NCI-H460 (cell line): ENCODE measurements at regions not wholly inside any gene's neighbourhood (a gene's known extent, or its start where the extent isn't known, plus 50 kb on each side); places are given as distances from the start of the nearest gene placed in this dataset.

Source experiments
- DNase-seq: peaks from one replicate; pipeline ENCODE4 v3.0.0-alpha.2; 2016; ENCODE audit warnings: low read depth; ENCODE audit errors: extremely low read depth

DNA sequence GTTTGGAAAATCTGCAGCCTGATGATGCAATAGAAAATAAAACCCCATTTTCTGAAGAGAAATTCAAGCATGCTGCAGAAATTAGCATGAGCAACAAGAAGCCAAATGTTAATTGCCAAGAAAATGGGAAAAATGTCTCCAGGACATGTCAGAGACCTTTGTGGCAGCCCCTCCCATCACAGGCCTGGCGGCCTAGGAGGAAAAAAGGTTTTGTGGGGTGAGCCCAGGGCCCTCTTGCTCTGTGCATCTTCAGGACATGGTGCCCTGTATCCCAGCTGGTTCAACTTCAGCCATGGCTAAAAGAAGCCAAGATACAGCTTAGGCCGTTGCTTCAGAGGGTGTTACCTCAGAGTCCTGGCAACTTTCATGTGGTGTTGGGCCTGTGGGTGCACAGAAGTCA, 775.5 kb upstream of the SEL1L start:
- DNase-seq, result no peak

DNA sequence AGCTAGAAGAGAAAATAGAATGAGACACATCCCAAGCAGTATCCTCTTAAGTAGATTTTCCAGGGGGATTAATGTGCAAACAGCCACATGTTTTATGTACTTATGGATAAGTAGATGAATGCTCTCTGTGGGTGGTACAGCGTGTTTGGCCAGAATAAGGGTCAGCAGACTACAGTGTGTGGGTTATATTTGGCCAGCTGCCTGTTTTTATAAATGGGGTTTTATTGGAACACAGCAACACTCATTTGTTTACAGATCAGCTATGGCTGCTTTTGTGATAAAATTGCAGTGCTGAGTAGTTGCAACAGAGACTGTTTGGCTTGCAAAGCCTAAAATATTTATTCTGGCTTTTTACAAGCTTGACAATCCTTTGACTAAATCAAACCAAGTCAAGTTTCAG, 780.2 kb upstream of the SEL1L start:
- DNase-seq, result no peak

DNA sequence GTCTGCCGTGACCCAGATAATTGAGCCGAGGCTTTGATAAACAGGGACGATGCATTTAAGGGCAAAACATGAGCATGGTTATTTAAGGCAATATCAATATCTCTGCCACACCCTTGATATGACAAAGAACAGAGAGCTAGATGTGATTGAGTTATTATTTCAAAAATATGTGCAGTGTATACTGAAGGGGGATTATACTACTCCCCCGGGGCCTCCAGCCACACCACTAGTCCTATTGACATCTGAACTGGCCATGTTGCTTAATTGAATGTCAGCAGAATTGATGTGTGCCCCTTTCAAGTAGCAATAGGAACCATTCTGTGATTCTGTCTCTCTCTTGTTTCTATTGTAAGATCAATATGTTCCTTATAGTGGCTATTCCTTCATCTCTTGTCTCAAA, 794.8 kb upstream of the SEL1L start:
- no peak for DNase-seq

DNA sequence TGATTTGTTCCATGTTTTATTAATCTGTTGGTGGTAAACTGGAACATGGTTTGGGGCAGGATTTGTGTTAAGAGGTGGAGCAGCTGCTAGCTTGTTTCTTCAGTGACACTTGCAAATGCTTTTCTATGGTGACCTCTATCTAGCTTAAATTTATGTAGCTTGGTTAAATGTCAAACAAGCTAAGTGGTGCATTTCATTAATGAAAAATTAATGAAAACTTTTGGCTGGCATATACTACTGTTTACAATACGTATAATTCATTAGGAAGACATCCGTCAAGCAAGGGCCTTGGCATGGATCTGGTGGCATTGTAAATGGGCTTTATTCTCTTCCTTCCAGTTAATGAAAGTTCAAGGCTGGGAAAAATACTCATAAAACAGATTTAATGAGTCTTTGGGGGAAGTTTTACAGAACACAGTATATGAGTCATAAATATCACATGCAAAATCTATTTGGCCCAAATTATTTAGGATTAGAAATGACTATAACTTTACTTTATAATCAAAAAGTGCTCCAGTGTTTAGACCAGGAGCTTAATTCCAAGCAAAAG, 807.7 kb upstream of the SEL1L start:
- DNase-seq, result no peak

DNA sequence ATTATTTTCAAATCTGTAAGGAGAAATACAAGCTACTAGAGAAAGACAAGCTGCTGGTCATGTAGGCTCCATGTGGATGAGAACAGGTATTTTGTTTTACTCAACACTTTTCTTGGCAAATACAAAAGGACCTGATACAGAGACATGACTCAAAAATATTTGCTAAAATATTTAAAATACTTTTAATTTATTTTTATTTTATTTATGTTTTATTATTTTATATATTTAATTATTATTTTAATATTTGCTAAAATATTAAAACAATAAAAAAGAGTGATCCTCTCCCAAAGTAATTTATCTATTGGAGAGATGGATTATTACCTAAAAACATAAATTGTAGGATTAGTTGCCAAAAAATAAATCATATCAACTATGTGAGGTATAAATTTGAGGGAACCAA, 808.9 kb upstream of the SEL1L start:
- DNase-seq, result no peak

DNA sequence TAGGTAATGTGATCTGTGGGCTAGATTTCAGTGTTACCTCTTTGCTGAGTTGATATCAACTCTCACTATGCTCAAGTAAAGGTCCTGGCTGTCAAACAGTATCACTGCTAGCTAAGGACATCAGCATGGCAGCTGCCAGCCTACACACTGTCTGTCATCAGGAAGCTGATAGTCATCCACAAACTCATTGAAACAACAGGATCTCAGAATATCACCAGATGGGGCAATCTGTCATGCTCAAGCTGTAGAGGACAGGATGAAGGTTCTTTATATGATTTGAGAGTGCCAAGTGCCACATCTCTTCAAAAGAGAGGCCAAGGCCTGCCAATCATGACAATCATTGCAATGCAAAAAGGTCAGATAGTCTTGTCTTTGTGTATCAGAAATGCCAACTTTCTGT, 811.5 kb upstream of the SEL1L start:
- no peak for DNase-seq

DNA sequence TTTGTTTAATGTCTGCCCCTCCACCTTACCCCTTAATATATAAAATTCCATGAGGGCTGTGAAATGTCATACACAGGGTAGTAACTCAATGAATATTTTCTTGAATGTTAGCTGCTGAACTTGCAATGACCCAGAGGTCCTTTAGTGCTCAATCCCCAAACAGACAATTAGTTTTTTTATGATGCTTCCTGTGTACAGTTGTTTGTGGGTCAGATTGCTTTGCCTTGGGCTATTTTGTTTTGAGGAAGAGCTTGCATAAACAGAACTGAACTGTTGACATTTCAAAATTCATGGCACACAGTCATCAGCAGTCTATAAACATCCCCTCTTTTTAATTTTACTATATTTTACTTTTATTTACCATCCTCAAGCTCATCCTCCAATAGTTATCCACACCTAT, 820.5 kb upstream of the SEL1L start:
- DNase-seq, result no peak

DNA sequence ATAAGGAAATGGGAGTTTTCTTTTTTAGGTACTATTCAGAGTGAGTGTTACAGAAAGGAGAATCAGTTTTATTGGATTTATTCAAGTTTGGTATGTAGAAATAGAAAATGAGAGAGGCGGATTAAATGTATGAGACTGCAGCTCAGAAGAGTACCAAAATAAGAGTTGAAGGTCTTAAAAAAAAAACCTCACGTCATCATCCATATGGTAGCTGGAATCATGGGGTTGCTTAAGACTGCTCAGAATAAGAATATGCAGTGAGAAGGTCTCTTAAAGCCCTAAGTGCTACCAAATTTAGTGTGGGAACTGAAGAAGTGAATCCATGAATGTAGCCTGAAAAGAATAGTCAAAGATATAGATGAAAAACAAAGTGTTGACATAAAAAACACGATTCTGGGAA, 825.5 kb upstream of the SEL1L start:
- DNase-seq, result no peak

DNA sequence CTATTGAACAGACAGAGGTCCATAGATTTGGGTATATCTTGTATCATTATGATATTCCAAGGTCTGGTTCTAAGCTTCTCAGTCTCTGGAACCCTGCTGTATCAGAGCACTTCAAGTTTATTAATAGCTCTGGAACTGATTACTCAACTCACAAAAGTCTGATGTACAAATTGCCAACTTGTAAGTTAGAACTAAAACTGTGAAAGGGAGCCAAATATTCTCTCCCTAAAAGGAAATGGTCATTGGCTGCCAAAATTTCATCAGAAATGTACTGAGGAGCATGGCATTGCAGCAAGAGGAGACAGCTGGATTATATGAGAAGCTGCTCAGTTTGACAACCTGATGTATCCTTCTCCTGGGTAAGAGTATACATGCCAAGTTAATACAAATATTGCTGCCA, 828.8 kb upstream of the SEL1L start:
- DNase-seq, result no peak

DNA sequence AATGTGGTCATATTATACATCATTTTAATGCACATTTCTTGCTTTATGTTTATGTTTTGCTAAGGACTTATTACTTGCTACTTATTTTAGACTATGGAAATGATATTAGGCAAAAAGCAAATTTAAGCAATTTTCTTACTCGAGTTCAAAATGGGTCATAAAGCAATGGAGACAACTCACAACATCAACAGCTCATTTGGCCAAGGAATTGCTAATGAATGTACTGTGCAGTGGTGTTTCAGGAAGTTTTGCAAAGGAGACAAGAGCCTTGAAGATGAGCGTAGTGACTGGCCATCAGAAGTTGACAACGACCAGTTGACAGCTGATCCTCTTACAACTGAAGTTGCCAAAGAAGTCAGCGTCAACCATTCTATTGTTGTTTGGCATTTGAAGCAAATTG, 831.8 kb upstream of the SEL1L start:
- DNase-seq, result no peak

DNA sequence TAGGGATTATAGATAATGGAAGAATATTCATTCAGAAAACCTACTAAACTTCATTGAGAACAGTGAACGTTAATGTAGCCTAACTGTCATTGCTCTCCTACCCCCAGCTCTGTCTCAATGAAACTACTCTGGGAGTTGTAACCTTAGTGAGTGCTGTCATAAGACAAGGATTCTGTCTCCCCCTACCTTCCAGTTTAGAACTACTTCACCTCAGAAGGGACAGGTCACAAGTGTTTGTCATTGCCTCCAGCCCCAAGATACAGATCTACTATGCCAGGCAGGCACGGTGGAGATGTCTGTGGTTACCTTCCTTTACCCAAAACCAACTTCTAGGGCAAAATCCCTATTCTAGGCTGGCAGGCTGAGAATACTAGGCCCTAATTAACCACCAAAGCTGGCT, 833.1 kb upstream of the SEL1L start:
- no peak for DNase-seq

DNA sequence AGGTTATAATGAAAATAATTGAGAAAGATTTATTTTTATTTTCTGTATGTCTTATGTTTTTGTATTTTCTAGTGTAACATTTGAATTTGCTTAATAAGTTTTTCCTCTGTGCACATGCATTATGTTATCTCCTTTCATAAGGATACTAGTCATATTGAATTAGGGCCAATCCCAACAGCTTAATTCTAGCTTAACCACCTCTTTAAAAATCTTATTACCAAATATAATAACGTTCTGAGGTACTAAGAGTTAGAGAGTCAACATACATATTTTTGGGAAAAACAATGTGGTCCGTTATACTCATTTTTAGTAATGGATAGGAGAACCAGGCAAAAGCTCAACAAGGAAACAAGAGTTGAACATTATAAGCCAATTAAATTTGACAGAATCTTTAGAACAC, 845.6 kb upstream of the SEL1L start:
- no peak for DNase-seq

DNA sequence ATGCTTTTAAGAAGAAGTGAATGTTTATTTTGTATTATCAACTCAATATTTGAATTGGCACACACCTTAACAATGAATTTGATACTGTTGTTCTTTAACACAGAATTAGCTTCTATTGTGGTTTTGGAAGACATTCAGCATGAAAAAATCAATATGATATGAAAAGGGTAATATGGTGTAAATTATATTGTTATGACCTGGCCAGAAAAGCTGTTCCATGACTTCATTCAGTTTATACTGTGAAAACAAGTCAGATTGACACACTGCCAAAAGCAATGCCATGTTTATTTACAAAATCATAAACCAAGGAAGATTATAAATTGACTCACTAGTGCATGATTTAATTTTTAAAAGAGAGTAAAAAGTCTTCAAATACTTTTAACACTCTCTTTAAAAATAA, 851.4 kb upstream of the SEL1L start:
- no peak for DNase-seq

DNA sequence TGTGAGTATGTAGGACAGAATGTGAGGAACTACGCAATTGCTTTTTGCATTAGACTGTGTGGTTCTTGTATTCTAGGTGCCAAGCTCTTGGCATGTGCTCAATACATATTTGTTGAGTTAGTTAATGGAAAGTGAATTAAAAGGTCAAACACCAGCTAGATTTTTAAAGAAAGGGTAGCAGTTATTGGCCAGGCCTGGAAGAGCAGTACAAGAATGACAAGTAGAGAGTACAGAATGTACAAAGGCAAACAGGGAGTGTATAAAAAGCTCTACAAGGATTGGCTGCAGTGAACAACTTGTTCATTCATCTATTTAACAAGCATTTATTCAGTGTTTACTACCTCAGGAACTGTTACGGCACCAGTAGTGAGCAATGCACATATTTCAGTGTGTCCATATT, 854.0 kb upstream of the SEL1L start:
- DNase-seq, result no peak

DNA sequence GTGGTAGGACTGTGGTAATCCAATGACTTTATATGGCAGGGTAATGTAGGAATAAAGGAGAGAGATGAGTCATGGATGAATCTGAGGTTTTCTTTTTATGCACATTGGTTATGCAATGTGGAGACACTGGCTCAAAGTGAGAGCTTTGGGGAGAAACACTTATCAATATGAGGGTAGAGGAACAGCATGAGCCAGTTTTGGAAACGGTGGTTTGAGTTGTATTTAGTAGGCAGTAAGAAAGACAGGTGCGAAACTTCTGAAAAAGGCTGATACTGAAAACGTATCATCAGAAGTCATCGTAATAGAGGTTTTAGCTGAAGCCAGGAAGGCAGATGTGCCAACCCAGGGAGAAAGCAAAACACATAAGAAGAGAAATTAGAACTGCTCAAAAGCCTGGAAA, 854.8 kb upstream of the SEL1L start:
- DNase-seq, result no peak

DNA sequence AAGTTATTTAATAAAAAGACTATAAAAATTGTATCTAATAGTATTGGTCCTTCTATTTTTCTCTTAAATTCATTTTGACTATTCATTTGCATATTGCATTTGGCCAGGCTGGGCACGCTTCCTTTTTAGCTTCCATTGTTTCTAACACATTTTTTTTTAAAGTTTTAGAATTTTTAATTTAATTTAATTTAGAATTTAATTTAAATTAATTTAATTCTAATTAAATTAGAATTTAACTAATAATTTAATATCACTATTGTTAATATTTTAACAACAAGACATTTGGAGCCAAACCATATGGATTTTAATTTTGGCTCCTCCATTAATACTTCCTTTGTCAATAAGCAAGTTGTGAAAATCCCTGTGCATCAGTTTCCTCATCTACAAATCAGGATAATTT, 856.9 kb upstream of the SEL1L start:
- DNase-seq, result no peak

DNA sequence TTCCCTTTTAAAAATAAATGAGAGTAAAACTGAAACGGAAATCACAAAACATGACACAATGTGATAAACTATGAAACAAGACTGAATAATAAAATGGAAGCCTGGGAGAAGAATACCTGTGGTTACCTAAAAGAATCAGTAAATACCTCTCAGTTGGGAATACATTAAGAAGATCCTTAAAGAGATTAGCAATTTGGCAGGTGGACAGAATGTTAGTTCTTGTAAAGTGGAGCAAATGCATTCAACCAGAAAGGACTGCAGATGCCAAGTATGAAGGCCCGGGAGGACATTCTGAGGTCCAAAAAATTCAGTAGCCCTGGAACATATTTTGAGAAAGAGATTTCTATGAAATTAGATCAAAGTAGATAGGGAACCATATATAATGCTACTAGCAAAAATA, 861.3 kb upstream of the SEL1L start:
- no peak for DNase-seq

DNA sequence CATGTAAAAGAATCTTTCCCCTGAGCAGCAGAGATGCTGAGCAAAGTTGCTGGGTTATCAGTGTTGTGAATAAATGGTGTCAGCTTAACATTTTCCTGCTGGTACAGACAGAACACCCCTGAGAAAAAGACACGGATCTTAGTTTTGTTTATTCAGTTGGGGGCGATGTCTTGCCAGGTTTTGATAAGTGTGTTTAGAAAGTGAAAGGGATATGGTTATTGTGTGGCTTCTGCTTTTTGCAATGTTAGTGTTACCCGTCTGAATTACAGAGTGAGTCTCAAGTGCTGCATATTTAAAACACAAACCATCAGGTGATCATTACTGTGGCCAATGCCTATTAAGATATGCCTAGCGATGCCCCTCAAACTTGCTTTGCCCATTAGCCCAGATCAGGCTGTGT, 864.6 kb upstream of the SEL1L start:
- DNase-seq, result no peak

DNA sequence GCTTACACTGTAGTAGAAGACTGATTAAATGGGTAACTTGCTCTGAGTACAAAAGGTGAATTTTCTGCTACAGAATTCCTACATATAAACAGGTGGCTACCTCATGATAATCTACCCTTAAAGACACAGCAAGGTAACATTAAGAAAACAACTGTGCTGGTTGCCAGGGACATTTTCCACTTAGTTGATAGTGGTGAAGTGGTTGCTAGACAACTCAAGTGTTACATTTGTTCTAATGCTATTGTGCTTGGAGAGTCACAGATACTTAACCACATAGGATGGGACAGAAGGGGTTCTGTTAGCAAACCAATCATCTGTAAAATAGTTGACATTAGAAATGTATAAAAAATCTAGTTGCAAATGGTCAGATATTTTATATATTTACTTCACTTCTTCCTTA, 870.3 kb upstream of the SEL1L start:
- DNase-seq, result no peak

DNA sequence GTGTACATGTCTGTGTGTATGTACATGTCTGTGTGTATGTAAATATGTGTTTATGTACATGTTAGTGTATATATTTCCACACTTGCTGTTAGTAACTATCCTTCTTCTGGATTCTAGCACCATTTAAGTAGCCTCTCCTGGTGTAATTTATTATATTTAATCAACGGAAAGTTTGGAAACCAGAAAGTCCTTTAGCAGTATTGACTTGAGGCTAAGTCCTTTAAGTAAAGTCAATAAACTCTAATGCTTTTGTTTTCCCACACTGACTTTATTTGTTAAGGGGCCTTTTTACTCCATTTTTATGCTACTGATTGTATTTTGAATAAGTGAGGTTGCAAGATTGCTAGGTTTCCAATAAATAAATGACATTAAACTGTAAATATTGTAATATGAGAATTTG, 876.4 kb upstream of the SEL1L start:
- no peak for DNase-seq

DNA sequence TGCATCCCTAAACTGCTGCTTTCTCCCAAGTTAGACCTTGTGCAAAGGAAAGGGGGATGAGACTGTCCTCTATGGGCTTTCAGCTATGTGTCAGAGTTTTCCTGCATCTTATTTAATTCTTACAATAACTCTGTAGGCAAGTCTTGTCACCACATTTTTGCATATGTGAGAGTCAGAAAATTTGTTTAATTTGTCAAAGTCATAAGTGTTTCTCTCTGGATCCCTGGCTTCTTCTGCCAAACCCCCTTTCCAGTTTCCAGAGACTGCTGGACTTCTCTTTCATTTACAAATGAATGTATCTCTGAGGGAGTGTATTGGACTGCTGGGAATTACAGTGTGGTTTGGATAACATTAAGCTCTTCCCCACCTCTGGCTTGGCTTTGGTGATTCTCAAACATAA, 877.6 kb upstream of the SEL1L start:
- no peak for DNase-seq

DNA sequence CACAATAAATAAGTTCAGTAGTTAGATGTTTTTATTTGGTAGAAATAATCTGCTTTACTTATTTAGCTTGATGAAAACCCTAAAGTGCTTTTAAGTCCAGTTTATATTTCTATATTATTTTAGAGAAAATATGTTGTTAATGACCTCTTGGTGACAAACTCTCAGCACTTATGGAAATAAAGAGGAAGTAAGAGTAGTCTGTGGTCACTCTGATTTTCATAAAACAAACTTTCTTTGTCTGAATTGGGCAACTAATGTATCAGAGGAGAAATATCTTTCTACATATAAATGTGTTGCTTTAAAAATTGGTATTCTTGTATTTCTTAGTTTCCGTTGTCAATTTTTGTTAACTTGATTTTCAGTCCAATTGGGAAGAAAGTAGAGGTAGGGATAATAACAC, 878.9 kb upstream of the SEL1L start:
- no peak for DNase-seq

DNA sequence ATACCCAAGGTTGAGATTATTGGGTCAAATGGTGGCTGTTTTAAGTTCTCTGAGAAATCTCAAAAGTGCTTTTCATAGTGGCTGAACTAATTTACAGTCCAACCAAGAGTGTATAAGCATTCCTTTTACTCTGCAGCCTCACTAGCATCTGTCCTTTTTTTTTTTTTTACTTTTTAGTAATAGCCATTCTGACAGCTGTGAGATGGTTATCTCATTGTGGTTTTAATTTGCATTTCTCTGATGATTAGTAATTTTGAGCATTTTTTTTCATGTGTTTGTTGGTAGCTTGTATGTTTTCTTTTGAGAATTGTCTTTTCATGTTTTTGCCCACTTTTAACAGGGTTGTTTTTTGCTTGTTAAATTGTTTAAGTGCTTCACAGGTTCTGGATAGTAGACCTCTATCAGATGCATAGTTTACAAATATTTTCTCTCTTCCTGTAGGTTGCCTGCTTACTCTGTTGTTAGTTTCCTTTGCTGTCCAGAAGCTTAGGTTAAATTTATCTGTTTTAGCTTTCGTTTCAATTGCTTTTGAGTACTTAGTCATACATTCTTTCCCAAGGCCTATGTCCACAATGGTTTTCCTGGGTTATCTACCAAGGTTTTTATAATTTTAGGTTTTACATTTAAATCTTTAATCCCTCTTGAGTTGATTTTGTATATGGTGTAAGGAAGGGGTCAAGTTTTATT, 881.3 kb upstream of the SEL1L start:
- no peak for DNase-seq
